GM12891 (cell line): ENCODE measurements at regions not wholly inside any gene's neighbourhood (a gene's known extent, or its start where the extent isn't known, plus 50 kb on each side); places are given as distances from the start of the nearest gene placed in this dataset.

Experiments
- POLR2A ChIP-seq: IDR thresholded peaks from 2 replicates; pipeline ENCODE4 v1.6.1; 2011; ENCODE audit warnings: low read depth, low read length, control low read depth
- POLR2AphosphoS5 ChIP-seq: IDR thresholded peaks from 2 replicates; pipeline ENCODE4 v1.6.1; 2011; ENCODE audit warnings: low read depth, low read length, control low read depth

DNA sequence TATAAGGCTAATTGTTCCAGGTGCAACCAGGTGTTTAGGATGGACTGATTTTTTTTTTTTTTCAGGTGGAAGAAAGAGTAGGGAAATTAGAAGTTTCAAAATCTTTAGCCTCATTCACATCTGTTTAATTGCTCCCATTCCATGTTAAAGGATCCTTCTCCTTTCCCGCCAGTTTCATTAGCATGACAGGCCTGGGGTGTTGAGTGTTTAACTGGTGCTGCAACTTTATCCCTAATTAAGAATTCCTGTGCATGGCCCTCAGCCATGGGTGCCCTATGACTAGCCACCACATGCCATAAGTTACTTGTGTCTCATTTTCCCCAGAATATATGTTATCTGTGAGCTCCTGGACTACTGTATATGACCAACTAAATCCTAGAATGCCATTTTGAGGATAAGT, 501.4 kb downstream of the NSUN3 start:
- TF ChIP-seq POLR2A (no peak), POLR2AphosphoS5 (no peak)
